ENCODE measurements at regions not wholly inside any gene's neighbourhood (a gene's known extent, or its start where the extent isn't known, plus 50 kb on each side); places are given as distances from the start of the nearest gene placed in this dataset.

DNA sequence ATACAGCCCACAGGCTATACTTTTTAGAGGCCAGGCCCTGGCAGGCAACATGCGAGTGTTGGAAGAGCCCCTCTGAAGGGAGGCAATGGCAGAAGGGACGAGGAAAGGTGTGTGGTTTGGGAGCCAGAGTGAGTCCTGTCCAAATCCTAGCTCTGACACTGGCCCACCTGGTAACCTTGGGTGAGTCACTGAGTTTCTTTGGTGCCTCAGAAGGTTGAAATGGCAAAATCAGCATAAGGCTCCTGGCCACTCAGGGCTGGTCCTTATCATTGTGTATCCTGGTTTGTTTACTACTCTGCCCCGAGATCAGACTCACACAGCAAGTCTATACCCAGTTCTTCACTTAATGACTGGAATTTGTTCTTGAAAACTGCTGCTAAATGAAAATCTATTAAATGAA lies 71.4 kb upstream of the TLE3 start:
- TF ChIP-seq POLR2AphosphoS5 (IDR thresholded peaks at IDR 0.05) = no peak
- TF ChIP-seq, protein P1, sequence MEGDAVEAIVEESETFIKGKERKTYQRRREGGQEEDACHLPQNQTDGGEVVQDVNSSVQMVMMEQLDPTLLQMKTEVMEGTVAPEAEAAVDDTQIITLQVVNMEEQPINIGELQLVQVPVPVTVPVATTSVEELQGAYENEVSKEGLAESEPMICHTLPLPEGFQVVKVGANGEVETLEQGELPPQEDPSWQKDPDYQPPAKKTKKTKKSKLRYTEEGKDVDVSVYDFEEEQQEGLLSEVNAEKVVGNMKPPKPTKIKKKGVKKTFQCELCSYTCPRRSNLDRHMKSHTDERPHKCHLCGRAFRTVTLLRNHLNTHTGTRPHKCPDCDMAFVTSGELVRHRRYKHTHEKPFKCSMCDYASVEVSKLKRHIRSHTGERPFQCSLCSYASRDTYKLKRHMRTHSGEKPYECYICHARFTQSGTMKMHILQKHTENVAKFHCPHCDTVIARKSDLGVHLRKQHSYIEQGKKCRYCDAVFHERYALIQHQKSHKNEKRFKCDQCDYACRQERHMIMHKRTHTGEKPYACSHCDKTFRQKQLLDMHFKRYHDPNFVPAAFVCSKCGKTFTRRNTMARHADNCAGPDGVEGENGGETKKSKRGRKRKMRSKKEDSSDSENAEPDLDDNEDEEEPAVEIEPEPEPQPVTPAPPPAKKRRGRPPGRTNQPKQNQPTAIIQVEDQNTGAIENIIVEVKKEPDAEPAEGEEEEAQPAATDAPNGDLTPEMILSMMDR (IDR thresholded peaks at IDR 0.05) = no peak

All from prostate gland (tissue), 2 donors.